Mucosa of rectum (tissue), 2 donors: ENCODE measurements at regions not wholly inside any gene's neighbourhood (a gene's known extent, or its start where the extent isn't known, plus 50 kb on each side); places are given as distances from the start of the nearest gene placed in this dataset.

Experiments used
- H3K27ac ChIP-seq, 2 donors: one replicate each; pipeline ENCODE4 v1.7.0; 2013; ENCODE audit warnings: inconsistent platforms in 2 of 2, low read depth in 2 of 2, low read length in 2 of 2
- H3K27me3 ChIP-seq, 2 donors: one replicate each; pipeline ENCODE4 v1.7.0; 2013; ENCODE audit warnings: low read length in 2 of 2; ENCODE audit not compliant: control insufficient read depth in 2 of 2, insufficient read depth in 2 of 2
- H3K36me3 ChIP-seq, 2 donors: one replicate each; pipeline ENCODE4 v1.7.0; 2013; ENCODE audit warnings: low read length in 2 of 2; ENCODE audit not compliant: control insufficient read depth in 2 of 2, insufficient read depth in 2 of 2
- H3K4me1 ChIP-seq, 2 donors: one replicate each; pipeline ENCODE4 v1.7.0; 2013; ENCODE audit warnings: low read length in 2 of 2, mild to moderate bottlenecking in 1 of 2; ENCODE audit not compliant: control insufficient read depth in 2 of 2, insufficient read depth in 2 of 2
- H3K4me3 ChIP-seq, 2 donors: one replicate each; pipeline ENCODE4 v1.7.0; 2013; ENCODE audit warnings: low read length in 2 of 2
- H3K9ac ChIP-seq, 2 donors: one replicate each; pipeline ENCODE4 v1.7.0; 2013; ENCODE audit warnings: low read length in 2 of 2, low read depth in 1 of 2, mild to moderate bottlenecking in 1 of 2
- H3K9me3 ChIP-seq, 2 donors: one replicate each; pipeline ENCODE4 v1.7.0; 2013; ENCODE audit warnings: low read length in 2 of 2; ENCODE audit not compliant: control insufficient read depth in 2 of 2
- donor health status: healthy.
- donor health status: Normal muscosa, but diverticular disease.

GRCh38 chr7:17548014-17548653, 249.7 kb downstream of the AHR start:
- Histone ChIP-seq H3K27ac (no peak overlapping the region), H3K4me1 (peaks cover 0 to 7% of the 10 kb centered on the region in 2 donors), H3K4me3 (no peak overlapping the region), H3K9me3 (no peaks in the 10 kb centered on the region), H3K36me3 (no peaks in the 10 kb centered on the region), H3K9ac (no peak overlapping the region), H3K27me3 (no peaks in the 10 kb centered on the region)

DNA sequence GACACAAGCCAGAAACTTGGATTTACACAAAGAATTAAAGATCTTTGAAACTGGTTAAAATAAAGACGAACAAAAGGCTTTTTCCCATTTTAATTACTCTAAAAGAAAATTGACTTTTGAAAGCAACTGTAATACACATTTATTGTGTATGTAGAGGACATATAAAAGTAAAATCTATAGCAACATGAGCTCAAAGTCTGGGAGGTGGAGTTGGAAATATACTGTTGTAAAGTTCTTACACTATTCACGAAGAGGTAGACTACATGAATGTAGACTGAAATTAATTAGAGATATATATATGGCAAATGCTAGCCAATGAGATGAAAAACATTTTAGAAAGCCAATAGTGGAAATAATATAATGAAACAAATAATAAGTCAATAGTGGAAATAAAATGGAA, 251.0 kb downstream of the AHR start:
- Histone ChIP-seq H3K27me3 (no peaks in the 10 kb centered on the region), H3K4me3 (no peak overlapping the region), H3K9me3 (no peaks in the 10 kb centered on the region), H3K4me1 (peaks cover 0 to 7% of the 10 kb centered on the region in 2 donors), H3K36me3 (no peaks in the 10 kb centered on the region), H3K9ac (no peak overlapping the region), H3K27ac (peak overlapping the region in 1 of 2 donors; percentile 25)

- Histone ChIP-seq H3K9me3 (no peaks in the 10 kb centered on the region), H3K4me1 (peaks cover 0 to 5% of the 10 kb centered on the region in 2 donors), H3K9ac (no peak overlapping the region), H3K27me3 (no peaks in the 10 kb centered on the region), H3K36me3 (no peaks in the 10 kb centered on the region), H3K4me3 (no peak overlapping the region), H3K27ac (no peak overlapping the region)
Observed at GRCh38 chr7:17552373-17552772, 253.9 kb downstream of the AHR start.

- H3K36me3 ChIP-seq = no peaks in the 10 kb centered on the region
Observed at GRCh38 chr7:17552952-17553351, 254.5 kb downstream of the AHR start.

DNA sequence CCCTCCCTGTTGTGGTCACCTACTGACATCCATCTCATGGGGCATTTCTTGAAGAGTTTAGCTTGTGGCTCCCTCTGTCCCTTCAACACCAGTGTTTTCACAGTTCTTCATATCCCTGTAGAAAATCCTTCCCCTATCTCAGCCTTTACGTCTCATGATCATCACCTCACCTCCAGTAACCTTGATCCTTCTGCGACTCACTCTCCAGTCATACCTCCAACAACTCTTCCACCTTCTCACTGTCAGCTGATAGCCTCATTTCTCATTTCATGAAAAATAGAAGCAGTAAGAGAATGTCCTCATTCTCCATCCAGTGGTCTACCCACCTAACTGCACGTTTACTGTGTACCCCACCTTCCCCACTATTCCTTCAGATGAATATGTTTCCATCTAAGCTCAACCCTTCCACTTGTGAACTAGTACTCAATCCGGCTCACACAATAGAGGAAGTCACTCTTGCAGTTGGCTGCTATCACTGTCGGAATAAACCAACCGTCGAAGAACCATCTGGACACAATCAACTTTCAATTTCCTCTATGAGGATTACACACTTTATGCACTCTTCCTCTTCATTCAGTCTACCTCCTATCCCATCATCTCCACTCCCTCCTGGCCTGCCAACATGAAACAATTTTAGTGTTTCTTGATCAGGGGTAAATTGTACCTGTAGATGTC, 256.0 kb downstream of the AHR start:
- Histone ChIP-seq H3K36me3 (no peaks in the 10 kb centered on the region), H3K4me1 (peaks cover 0 to 13% of the 10 kb centered on the region in 2 donors), H3K9ac (no peak overlapping the region), H3K4me3 (no peak overlapping the region), H3K27ac (no peak overlapping the region), H3K27me3 (no peaks in the 10 kb centered on the region), H3K9me3 (no peaks in the 10 kb centered on the region)

More at GRCh38 chr7:17552952-17553351, 254.5 kb downstream of the AHR start:
- no peak overlapping the region for H3K27ac ChIP-seq
- no peaks in the 10 kb centered on the region for H3K27me3 ChIP-seq
- H3K4me1 ChIP-seq = peaks cover 0 to 9% of the 10 kb centered on the region in 2 donors
- no peak overlapping the region for H3K9ac ChIP-seq
- no peaks in the 10 kb centered on the region for H3K9me3 ChIP-seq
- no peak overlapping the region for H3K4me3 ChIP-seq

GRCh38 chr7:17556247-17556956, 257.9 kb downstream of the AHR start:
- Histone ChIP-seq H3K36me3 (no peaks in the 10 kb centered on the region), H3K4me3 (no peak overlapping the region), H3K9ac (no peak overlapping the region), H3K9me3 (no peaks in the 10 kb centered on the region), H3K4me1 (peaks cover 0 to 13% of the 10 kb centered on the region in 2 donors), H3K27ac (no peak overlapping the region), H3K27me3 (no peaks in the 10 kb centered on the region)

DNA sequence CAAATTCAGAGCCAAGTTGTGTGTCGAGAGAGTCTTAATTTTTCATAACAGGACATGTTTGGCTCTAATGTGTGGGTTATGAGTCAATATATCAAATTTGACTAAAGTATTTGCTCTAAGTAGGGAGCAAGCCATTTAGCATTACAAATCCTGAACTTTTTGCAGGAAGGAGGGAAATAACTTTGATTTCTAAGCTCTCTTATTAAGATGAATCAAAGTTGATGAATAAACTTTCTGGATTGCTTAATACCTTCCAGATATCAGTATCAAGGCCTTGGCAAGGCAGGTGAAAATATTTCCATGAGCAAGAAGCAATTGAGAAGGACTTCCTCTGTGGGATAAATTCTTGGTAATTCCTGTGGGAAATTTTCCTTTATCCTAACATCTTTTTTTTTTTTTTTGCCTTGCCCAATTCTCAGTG, 258.8 kb downstream of the AHR start:
- Histone ChIP-seq H3K27ac (no peak overlapping the region), H3K9ac (no peak overlapping the region), H3K36me3 (no peaks in the 10 kb centered on the region), H3K4me1 (peaks cover 0 to 13% of the 10 kb centered on the region in 2 donors), H3K9me3 (no peaks in the 10 kb centered on the region), H3K4me3 (no peak overlapping the region), H3K27me3 (no peaks in the 10 kb centered on the region)

DNA sequence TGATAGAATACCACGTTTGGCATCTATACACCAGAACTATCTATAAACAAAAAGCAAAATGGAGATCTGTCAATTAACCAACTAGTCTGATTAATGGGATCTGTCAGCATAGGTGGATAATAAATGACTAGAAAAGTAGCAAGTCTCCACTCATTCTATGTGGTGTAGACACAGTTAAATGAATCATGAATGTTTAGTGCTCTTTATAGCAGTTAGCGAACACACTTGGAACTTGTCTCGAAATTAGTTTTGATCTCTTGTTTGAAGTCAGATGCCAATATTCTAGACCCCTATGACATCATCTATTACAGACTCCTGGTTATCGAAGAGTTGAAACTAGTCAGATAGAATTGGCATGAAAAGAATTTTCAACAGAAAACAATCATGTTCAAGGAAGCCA, 259.7 kb downstream of the AHR start:
- peak overlapping the region in 1 of 2 donors; percentile 42 for H3K27ac ChIP-seq
- H3K9me3 ChIP-seq = no peaks in the 10 kb centered on the region
- H3K9ac ChIP-seq = no peak overlapping the region
- peaks cover 0 to 13% of the 10 kb centered on the region in 2 donors for H3K4me1 ChIP-seq
- no peaks in the 10 kb centered on the region for H3K36me3 ChIP-seq
- H3K4me3 ChIP-seq = peak overlapping the region; percentile 6 to 8
- no peaks in the 10 kb centered on the region for H3K27me3 ChIP-seq

DNA sequence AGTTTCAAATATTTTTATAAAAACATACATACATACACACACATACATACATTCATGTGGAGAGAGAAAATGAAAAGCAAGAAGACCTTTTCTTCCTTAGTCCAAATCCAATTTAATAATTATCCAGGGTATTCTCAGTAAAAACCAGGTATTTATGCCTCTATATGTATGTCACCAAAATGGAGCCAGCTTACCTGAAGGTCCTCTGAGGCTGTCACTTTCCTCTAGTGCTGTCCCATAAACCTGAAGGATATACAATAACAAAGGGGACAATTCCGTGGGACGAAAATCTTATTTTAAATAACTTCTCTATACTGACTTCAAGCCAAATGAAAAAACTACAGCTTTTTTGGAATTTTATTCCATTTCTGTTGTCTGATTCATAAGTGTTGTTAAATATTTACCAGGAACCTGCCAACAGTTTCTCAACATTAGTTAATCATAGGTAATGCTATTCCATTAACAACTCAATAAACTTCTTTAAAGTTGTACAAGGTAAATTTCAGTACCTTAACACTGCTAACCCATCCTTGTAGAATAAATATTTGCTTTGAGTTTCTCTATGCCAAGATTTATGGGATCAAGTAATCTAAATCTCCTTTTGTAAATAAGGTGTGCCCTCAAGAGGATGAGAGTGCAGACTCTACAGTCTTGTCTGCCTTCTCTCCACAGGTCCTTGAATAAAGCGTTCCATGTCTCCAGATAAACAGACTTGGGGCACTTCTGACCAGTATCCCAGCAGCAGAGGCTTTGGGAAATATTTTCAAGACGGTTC, 260.3 kb downstream of the AHR start:
- Histone ChIP-seq H3K9ac (no peak overlapping the region), H3K9me3 (no peaks in the 10 kb centered on the region), H3K4me1 (peaks cover 0 to 13% of the 10 kb centered on the region in 2 donors), H3K4me3 (peak overlapping the region; percentile 6 to 8), H3K27ac (peak overlapping the region in 1 of 2 donors; percentile 23), H3K36me3 (no peaks in the 10 kb centered on the region), H3K27me3 (no peaks in the 10 kb centered on the region)
